ENCODE measurements at regions not wholly inside any gene's neighbourhood (a gene's known extent, or its start where the extent isn't known, plus 50 kb on each side); places are given as distances from the start of the nearest gene placed in this dataset.

- TF ChIP-seq CTCF (IDR thresholded peaks at IDR 0.05; ENCODE audit: poor library complexity) (no peak), EZH2 (IDR thresholded peaks at IDR 0.05; ENCODE audit: borderline replicate concordance) (no peak), EZH2phosphoT487 (IDR thresholded peaks at IDR 0.05; ENCODE audit: low read depth, severe bottlenecking, unreplicated experiment) (no peak)
Measured at GRCh38 chr3:40653001-40653400, 128.2 kb downstream of the ZNF621 start.

Data from hepatocyte (in vitro differentiated cells).